ENCODE measurements at regions not wholly inside any gene's neighbourhood (a gene's known extent, or its start where the extent isn't known, plus 50 kb on each side); places are given as distances from the start of the nearest gene placed in this dataset.

DNA sequence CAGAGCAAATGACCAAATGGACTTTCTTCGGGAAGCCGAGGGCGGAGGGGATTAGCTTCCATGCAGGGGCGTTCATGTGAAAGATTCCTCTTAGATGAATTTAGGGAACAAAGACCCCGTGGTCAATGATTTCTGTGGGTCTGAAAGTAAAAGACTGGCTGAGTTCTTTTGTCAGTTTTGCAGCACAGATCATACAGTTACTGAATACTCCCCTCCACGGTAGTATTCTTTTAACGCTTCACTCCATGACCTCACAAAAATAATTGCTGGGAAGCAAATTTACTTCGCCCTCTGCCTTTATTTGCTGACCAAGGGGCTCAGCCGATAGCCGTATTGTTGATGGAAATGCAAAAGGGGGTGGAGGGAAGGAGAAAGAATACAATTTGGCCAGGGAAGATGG lies 86.0 kb upstream of the SALL4 start:
- Histone ChIP-seq H3K4me3 (ENCODE audit: control insufficient read depth in 2 of 3, extremely low read depth in 1 of 3, insufficient read depth in 2 of 3, low read depth in 1 of 3, low read length in 3 of 3) (no peak overlapping the region), H3K27ac (ENCODE audit: control insufficient read depth, insufficient read depth, low read length) (no peak overlapping the region), H3K9me3 (ENCODE audit: control insufficient read depth, low read depth, low read length) (no peaks in the 10 kb centered on the region), H3K9me1 (ENCODE audit: control insufficient read depth, extremely low read depth, insufficient read depth, low read length) (no peaks in the 10 kb centered on the region), H3K36me3 (ENCODE audit: control insufficient read depth in 2 of 2, extremely low read depth in 1 of 2, insufficient read depth in 2 of 2, low read length in 2 of 2) (no peaks in the 10 kb centered on the region), H3K27me3 (ENCODE audit: control insufficient read depth, extremely low read depth, insufficient read depth, low read length) (no peaks in the 10 kb centered on the region), H2AFZ (ENCODE audit: control insufficient read depth, low read length) (no peak overlapping the region), H3K9ac (ENCODE audit: control insufficient read depth, extremely low read depth, insufficient read depth, low read length) (no peak overlapping the region), H4K20me1 (ENCODE audit: control insufficient read depth, extremely low read depth, insufficient read depth, low read length) (no peaks in the 10 kb centered on the region), H3K4me1 (ENCODE audit: control insufficient read depth, extremely low read depth, insufficient read depth, low read length) (no peaks in the 10 kb centered on the region), H3K79me2 (ENCODE audit: control insufficient read depth, insufficient read depth, low read length) (no peaks in the 10 kb centered on the region), H3K4me2 (ENCODE audit: control insufficient read depth, extremely low read depth, insufficient read depth, low read depth, low read length) (no peak overlapping the region)
- FAIRE-seq: no peak
- DNase-seq (ENCODE audit: low read depth, low spot score): no peak
- dilution Hi-C loops (cut with MboI; ENCODE audit: extremely low pct_ligation_motif_present, low sequenced_read_pairs): no loop called here
- TF ChIP-seq EZH2 (IDR thresholded peaks at IDR 0.05; ENCODE audit: low read length): no peak
- TF ChIP-seq, protein P1, sequence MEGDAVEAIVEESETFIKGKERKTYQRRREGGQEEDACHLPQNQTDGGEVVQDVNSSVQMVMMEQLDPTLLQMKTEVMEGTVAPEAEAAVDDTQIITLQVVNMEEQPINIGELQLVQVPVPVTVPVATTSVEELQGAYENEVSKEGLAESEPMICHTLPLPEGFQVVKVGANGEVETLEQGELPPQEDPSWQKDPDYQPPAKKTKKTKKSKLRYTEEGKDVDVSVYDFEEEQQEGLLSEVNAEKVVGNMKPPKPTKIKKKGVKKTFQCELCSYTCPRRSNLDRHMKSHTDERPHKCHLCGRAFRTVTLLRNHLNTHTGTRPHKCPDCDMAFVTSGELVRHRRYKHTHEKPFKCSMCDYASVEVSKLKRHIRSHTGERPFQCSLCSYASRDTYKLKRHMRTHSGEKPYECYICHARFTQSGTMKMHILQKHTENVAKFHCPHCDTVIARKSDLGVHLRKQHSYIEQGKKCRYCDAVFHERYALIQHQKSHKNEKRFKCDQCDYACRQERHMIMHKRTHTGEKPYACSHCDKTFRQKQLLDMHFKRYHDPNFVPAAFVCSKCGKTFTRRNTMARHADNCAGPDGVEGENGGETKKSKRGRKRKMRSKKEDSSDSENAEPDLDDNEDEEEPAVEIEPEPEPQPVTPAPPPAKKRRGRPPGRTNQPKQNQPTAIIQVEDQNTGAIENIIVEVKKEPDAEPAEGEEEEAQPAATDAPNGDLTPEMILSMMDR (optimal IDR thresholded peaks at IDR 0.05 in 1 of 3, IDR thresholded peaks at IDR 0.05 in 1 of 3, conservative IDR thresholded peaks at IDR 0.05 in 1 of 3; ENCODE audit: extremely low read depth in 1 of 3, insufficient read depth in 2 of 3, low read length in 3 of 3): no peak

DNA sequence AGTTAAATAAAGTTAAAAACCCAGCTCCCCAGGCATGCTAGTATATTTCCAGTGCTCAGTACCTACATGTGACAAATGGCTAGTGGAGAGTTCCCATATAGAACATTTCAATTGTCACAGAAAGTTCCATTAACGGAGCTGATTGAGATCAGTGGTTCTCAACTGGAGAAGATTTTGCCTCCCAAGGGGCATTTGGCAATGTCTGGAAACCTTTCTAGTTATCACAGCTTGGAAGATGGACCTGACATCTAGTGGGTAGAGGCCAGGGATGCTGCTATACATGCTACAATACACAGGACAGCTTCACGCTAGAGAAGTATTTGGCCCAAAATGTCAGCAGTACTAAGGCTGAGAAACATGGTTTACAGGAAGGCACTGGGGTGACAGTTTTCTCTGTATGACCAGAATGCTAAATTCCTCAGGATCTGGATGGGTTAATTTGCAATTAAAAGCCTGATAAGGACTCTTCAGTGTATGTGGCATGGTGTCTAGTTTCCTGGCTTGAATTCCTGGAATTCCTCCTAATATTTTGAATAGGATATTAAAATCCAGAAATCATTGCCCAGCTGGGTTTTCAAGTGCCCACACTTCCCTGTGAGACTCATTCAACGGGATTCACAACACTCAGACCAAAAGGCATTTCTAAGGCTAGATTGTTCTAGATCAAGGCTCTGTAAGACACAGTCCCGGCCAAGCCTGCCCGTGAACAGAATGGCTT lies 84.7 kb upstream of the SALL4 start:
- TF ChIP-seq EZH2 (IDR thresholded peaks at IDR 0.05; ENCODE audit: low read length): no peak
- TF ChIP-seq, protein P1 (optimal IDR thresholded peaks at IDR 0.05 in 1 of 3, IDR thresholded peaks at IDR 0.05 in 1 of 3, conservative IDR thresholded peaks at IDR 0.05 in 1 of 3; ENCODE audit: extremely low read depth in 1 of 3, insufficient read depth in 2 of 3, low read length in 3 of 3): no peak
- Histone ChIP-seq H4K20me1 (ENCODE audit: control insufficient read depth, extremely low read depth, insufficient read depth, low read length) (no peaks in the 10 kb centered on the region), H3K27ac (ENCODE audit: control insufficient read depth, insufficient read depth, low read length) (no peak overlapping the region), H3K4me3 (ENCODE audit: control insufficient read depth in 2 of 3, extremely low read depth in 1 of 3, insufficient read depth in 2 of 3, low read depth in 1 of 3, low read length in 3 of 3) (no peak overlapping the region), H3K4me1 (ENCODE audit: control insufficient read depth, extremely low read depth, insufficient read depth, low read length) (no peaks in the 10 kb centered on the region), H3K9me1 (ENCODE audit: control insufficient read depth, extremely low read depth, insufficient read depth, low read length) (no peaks in the 10 kb centered on the region), H3K36me3 (ENCODE audit: control insufficient read depth in 2 of 2, extremely low read depth in 1 of 2, insufficient read depth in 2 of 2, low read length in 2 of 2) (no peaks in the 10 kb centered on the region), H3K9me3 (ENCODE audit: control insufficient read depth, low read depth, low read length) (no peaks in the 10 kb centered on the region), H3K79me2 (ENCODE audit: control insufficient read depth, insufficient read depth, low read length) (no peaks in the 10 kb centered on the region), H3K4me2 (ENCODE audit: control insufficient read depth, extremely low read depth, insufficient read depth, low read depth, low read length) (no peak overlapping the region), H3K27me3 (ENCODE audit: control insufficient read depth, extremely low read depth, insufficient read depth, low read length) (no peaks in the 10 kb centered on the region), H3K9ac (ENCODE audit: control insufficient read depth, extremely low read depth, insufficient read depth, low read length) (no peak overlapping the region), H2AFZ (ENCODE audit: control insufficient read depth, low read length) (no peak overlapping the region)
- dilution Hi-C loops (cut with MboI; ENCODE audit: extremely low pct_ligation_motif_present, low sequenced_read_pairs): no loop called here
- FAIRE-seq: no peak
- no peak for DNase-seq (ENCODE audit: low read depth, low spot score)
